ENCODE measurements at regions not wholly inside any gene's neighbourhood (a gene's known extent, or its start where the extent isn't known, plus 50 kb on each side); places are given as distances from the start of the nearest gene placed in this dataset.

GRCh38 chr6:144377586-144378210 lies 92.6 kb downstream of the UTRN start:
- no peak for TF ChIP-seq CTCF (IDR thresholded peaks at IDR 0.05)
- peak in 1 of 3 donors; percentile 57 for TF ChIP-seq POLR2AphosphoS5 (IDR thresholded peaks at IDR 0.05)
